Colonic mucosa (tissue), 4 donors: ENCODE measurements at regions not wholly inside any gene's neighbourhood (a gene's known extent, or its start where the extent isn't known, plus 50 kb on each side); places are given as distances from the start of the nearest gene placed in this dataset.

ENCODE experiments used
- DNase-seq: peaks from one replicate; pipeline ENCODE4 v3.0.0-alpha.2; 2020
- H3K27ac ChIP-seq: fragments of 200-600 bp; one replicate; pipeline ENCODE4 v1.8.0; 2021
- H3K27me3 ChIP-seq: fragments of 200-600 bp; one replicate; pipeline ENCODE4 v1.8.0; 2021
- H3K36me3 ChIP-seq: fragments of 200-600 bp; one replicate; pipeline ENCODE4 v1.8.0; 2021
- H3K4me1 ChIP-seq: fragments of 200-600 bp; one replicate; pipeline ENCODE4 v1.8.0; 2021; ENCODE audit warnings: mild to moderate bottlenecking
- H3K4me3 ChIP-seq: fragments of 200-600 bp; one replicate; pipeline ENCODE4 v1.8.0; 2021
- H3K9ac ChIP-seq, 2 donors: one replicate each; pipeline ENCODE4 v1.7.0; 2013; ENCODE audit warnings: control low read depth in 2 of 2, low read depth in 2 of 2, low read length in 2 of 2
- H3K9me3 ChIP-seq: fragments of 200-600 bp; one replicate; pipeline ENCODE4 v1.8.0; 2021
- intact Hi-C: fragments of 100-400 bp; cut with DNase I; formaldehyde crosslinking; loops from one replicate; pipeline ENCODE4 v1.14.1; 2022
- TF ChIP-seq, protein P1 (sequence below): fragments of 200-600 bp; IDR thresholded peaks from one replicate; pipeline ENCODE4 v1.8.0; 2022; ENCODE audit warnings: antibody characterized with exemption, mild to moderate bottlenecking
- donor health status: healthy.
- donor health status: DM: no; HTN: no; CAD: no.
- donor health status: DM: no; HTN: no; CAD: no.

DNA sequence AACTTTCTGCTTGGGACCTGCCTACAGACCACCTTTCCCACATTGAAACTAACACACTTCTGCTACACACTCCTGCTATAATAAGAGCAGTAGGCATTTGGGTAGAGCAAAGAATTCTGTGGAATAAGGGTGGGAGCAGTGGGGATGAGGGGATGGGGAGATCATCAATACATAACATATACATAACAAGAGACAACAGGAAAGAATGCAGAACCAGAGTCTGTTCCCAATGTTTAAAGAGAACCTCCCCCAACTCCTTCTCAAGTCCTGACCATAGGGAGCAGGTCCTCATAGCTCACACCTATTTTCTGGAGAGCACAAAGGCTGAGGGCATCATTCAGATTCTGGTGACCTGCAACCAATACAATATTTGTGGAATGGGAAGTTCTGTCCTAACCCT is 121.6 kb upstream of the BARHL2 start:
- peaks cover 3% of the 10 kb centered on the region for H3K4me1 ChIP-seq
- peaks cover 37% of the 10 kb centered on the region for H3K27me3 ChIP-seq
- no peak overlapping the region for H3K27ac ChIP-seq
- H3K4me3 ChIP-seq: no peak overlapping the region
- TF ChIP-seq, protein P1, sequence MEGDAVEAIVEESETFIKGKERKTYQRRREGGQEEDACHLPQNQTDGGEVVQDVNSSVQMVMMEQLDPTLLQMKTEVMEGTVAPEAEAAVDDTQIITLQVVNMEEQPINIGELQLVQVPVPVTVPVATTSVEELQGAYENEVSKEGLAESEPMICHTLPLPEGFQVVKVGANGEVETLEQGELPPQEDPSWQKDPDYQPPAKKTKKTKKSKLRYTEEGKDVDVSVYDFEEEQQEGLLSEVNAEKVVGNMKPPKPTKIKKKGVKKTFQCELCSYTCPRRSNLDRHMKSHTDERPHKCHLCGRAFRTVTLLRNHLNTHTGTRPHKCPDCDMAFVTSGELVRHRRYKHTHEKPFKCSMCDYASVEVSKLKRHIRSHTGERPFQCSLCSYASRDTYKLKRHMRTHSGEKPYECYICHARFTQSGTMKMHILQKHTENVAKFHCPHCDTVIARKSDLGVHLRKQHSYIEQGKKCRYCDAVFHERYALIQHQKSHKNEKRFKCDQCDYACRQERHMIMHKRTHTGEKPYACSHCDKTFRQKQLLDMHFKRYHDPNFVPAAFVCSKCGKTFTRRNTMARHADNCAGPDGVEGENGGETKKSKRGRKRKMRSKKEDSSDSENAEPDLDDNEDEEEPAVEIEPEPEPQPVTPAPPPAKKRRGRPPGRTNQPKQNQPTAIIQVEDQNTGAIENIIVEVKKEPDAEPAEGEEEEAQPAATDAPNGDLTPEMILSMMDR: no peak
- no peak for DNase-seq
- intact Hi-C loops: no loop called here
- H3K9ac ChIP-seq: no peak overlapping the region
- H3K36me3 ChIP-seq: no peaks in the 10 kb centered on the region
- no peaks in the 10 kb centered on the region for H3K9me3 ChIP-seq

DNA sequence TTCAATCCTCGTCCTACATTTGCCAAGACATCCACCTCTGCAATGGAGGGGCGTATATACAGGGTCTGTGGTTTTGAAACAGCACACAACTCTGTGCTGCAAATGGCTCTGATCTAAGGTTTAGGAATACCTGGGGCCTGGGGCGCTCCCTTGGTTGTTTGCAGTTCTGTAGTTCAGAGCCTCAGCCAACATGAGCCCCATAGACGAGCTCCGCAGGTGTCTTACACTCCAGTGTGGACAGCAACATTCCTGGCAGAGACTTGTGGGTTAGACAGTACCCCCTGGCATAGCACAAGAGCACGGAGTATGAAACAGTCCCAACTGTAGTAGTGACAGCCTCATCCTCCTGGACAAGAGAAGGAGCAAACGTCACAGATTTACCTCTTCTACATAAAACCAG is 120.3 kb upstream of the BARHL2 start:
- Histone ChIP-seq H3K4me3 (no peak overlapping the region), H3K4me1 (peaks cover 3% of the 10 kb centered on the region), H3K27ac (no peak overlapping the region), H3K27me3 (peaks cover 48% of the 10 kb centered on the region), H3K36me3 (no peaks in the 10 kb centered on the region), H3K9me3 (no peaks in the 10 kb centered on the region), H3K9ac (no peak overlapping the region)
- TF ChIP-seq, protein P1: no peak
- DNase-seq: no peak
- intact Hi-C loops: no loop called here

DNA sequence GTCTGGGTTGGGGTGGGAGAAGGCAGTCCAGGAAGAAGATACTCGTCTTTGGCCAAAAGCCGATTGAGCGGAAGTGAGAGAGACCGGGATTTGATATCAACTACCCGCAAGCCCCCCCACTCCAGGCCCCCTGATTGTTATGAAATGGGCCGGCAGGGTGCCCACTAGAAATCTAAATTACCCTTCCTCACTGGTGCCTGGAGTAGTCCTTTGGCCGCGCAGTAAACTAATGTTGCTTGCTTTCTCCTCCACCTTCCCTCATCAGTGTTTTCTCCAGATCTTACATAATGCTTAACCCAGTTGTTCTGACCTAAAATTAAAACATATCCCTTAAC is 119.2 kb upstream of the BARHL2 start:
- TF ChIP-seq, protein P1: no peak
- intact Hi-C loops: no loop called here
- H3K4me1 ChIP-seq: peaks cover 3% of the 10 kb centered on the region
- H3K27ac ChIP-seq: no peak overlapping the region
- H3K27me3 ChIP-seq: peaks cover 48% of the 10 kb centered on the region
- DNase-seq: no peak
- no peaks in the 10 kb centered on the region for H3K36me3 ChIP-seq
- no peaks in the 10 kb centered on the region for H3K9me3 ChIP-seq
- H3K4me3 ChIP-seq: peak overlapping the region; percentile 11
- no peak overlapping the region for H3K9ac ChIP-seq

DNA sequence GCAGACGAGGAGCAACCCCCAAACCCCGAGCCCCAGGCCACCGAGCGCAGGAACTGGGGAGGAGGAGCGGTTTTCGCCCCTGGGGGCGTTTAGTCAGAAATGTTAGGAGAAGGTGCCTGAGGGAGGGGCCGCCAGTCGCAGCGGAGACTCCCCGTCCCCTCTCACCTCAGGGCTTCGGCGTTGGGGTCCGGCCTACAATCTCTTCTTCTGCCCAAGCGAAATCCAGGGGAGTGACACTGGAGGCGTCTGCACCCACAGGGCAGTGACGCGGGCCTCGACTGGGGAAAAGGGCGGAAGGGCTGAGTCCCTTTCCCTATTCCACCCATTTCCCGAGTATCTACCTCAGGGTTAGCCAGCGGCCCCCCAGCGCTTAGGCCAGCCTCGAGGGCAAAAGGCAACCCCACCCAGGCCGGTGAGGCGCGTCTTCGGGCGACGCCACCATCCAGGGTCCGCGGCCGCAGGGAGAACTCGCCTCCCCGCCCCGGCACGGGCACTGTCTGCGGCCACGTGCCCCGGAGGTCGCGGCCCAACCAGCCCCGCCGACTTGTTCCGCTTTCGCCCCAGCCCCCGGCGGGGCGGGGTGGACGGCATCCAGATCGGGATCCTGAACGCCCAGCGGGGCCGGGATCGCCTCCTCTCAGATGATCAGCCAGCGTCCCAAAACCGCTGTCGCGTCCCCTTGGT is 118.7 kb upstream of the BARHL2 start:
- no peak for DNase-seq
- Histone ChIP-seq H3K27me3 (peaks cover 48% of the 10 kb centered on the region), H3K9me3 (no peaks in the 10 kb centered on the region), H3K27ac (no peak overlapping the region), H3K36me3 (no peaks in the 10 kb centered on the region), H3K4me3 (peak overlapping the region; percentile 11), H3K4me1 (peaks cover 3% of the 10 kb centered on the region), H3K9ac (no peak overlapping the region)
- TF ChIP-seq, protein P1: no peak
- intact Hi-C loops: no loop called here

DNA sequence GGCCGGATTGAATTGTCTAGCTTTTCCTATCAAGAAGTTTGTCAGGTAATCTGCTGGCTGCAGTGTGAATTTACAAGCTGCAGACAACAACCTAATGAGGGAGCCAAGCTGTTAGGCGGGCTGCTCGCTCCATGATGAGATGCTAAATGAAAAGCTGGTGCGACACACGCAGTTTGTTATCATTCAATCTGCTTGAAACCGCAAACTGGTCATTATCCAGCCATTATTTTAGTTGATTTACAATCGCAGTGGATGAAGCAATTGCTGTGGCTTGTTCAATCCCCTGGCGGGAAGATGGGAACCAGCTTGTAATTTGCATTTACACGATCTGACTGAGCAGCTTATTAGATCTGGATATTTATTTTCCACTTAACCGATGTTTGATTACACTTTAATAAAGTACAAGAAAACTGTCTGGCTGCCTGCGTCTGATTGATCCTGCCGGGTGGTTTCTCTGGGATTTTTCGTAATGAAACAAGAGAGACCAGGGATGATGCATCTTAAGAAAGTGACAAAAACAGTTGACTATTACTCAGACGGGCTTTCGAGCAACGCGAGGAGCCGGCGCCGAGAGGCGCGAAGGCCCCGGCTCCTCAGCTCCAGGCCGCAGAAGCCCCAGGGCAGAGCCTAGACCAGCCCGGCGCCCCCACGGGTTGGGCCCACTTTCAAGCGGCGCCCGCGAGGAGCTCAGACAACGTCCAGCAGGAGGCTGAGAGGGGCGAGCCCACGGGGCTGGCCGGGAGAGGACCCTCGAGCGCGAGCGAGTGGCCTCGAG is 118.0 kb upstream of the BARHL2 start:
- Histone ChIP-seq H3K9ac (no peak overlapping the region), H3K4me3 (no peak overlapping the region), H3K9me3 (no peaks in the 10 kb centered on the region), H3K27me3 (peaks cover 48% of the 10 kb centered on the region), H3K36me3 (no peaks in the 10 kb centered on the region), H3K4me1 (peaks cover 3% of the 10 kb centered on the region), H3K27ac (no peak overlapping the region)
- intact Hi-C loops: no loop called here
- DNase-seq: no peak
- TF ChIP-seq, protein P1: no peak
